GM21737 (cell line): ENCODE measurements at regions not wholly inside any gene's neighbourhood (a gene's known extent, or its start where the extent isn't known, plus 50 kb on each side); places are given as distances from the start of the nearest gene placed in this dataset.
"Not testable (repeated sequence)": the region's sequence is repeated elsewhere in the genome, so short reads cannot be mapped to it uniquely, and the experiment has no call there.

Experiments
- ATAC-seq: cut with Tn5 transposase; IDR thresholded peaks from one replicate; pipeline ENCODE4 v1.9.1; 2021; ENCODE audit warnings: mild to moderate bottlenecking, moderate library complexity; ENCODE audit not compliant: unreplicated experiment

- ATAC-seq: no peak
These were observed 224.0 kb upstream of the LINC00305 start for GRCh38 chr18:64372850-64373249.

GRCh38 chr18:64369830-64370440 lies 221.0 kb upstream of the LINC00305 start:
- not testable (repeated sequence) for ATAC-seq

GRCh38 chr18:64365106-64365505 lies 216.2 kb upstream of the LINC00305 start:
- no peak for ATAC-seq

- ATAC-seq: no peak
These were observed 188.8 kb upstream of the LINC00305 start for GRCh38 chr18:64337673-64338072.

GRCh38 chr18:64337018-64337417 lies 188.1 kb upstream of the LINC00305 start:
- ATAC-seq: no peak

- no peak for ATAC-seq
These were observed 185.9 kb upstream of the LINC00305 start for GRCh38 chr18:64334748-64335147.

GRCh38 chr18:64333584-64333983 lies 184.7 kb upstream of the LINC00305 start:
- no peak for ATAC-seq

GRCh38 chr18:64332835-64333234 lies 183.9 kb upstream of the LINC00305 start:
- ATAC-seq: no peak

GRCh38 chr18:64331419-64331818 lies 182.5 kb upstream of the LINC00305 start:
- no peak for ATAC-seq

- ATAC-seq: no peak
These were observed 182.0 kb upstream of the LINC00305 start for GRCh38 chr18:64330931-64331330.

- no peak for ATAC-seq
These were observed 181.3 kb upstream of the LINC00305 start for GRCh38 chr18:64330161-64330560.

- ATAC-seq: no peak
These were observed 173.3 kb upstream of the LINC00305 start for GRCh38 chr18:64322189-64322588.

GRCh38 chr18:64318547-64318946 lies 169.7 kb upstream of the LINC00305 start:
- ATAC-seq: no peak

GRCh38 chr18:64311859-64312258 lies 163.0 kb upstream of the LINC00305 start:
- ATAC-seq: no peak

- ATAC-seq: no peak
These were observed 147.0 kb upstream of the LINC00305 start for GRCh38 chr18:64295839-64296238.

GRCh38 chr18:64294967-64295366 lies 146.1 kb upstream of the LINC00305 start:
- no peak for ATAC-seq

GRCh38 chr18:64288432-64288831 lies 139.5 kb upstream of the LINC00305 start:
- ATAC-seq: no peak

- no peak for ATAC-seq
These were observed 139.0 kb upstream of the LINC00305 start for GRCh38 chr18:64287926-64288325.

- no peak for ATAC-seq
These were observed 134.2 kb upstream of the LINC00305 start for GRCh38 chr18:64283059-64283458.

- no peak for ATAC-seq
These were observed 129.1 kb upstream of the LINC00305 start for GRCh38 chr18:64278026-64278425.

- ATAC-seq: no peak
These were observed 127.6 kb upstream of the LINC00305 start for GRCh38 chr18:64276311-64277090.

- no peak for ATAC-seq
These were observed 126.9 kb upstream of the LINC00305 start for GRCh38 chr18:64275593-64276300.
